WERI-Rb-1 (cell line): ENCODE measurements at regions not wholly inside any gene's neighbourhood (a gene's known extent, or its start where the extent isn't known, plus 50 kb on each side); places are given as distances from the start of the nearest gene placed in this dataset.

ENCODE experiments used
- DNase-seq: peaks from one replicate; pipeline ENCODE4 v3.0.0-alpha.2; 2020
- H3K27ac ChIP-seq: fragments of 250-450 bp; sonication (Bioruptor Pico); 2 replicates; pipeline ENCODE4 v1.5.1; 2020; ENCODE audit warnings: mild to moderate bottlenecking, moderate library complexity
- H3K27me3 ChIP-seq: fragments of 250-450 bp; sonication (Bioruptor Pico); 2 replicates; pipeline ENCODE4 v1.5.1; 2021; ENCODE audit warnings: mild to moderate bottlenecking, low read depth, moderate library complexity; ENCODE audit not compliant: insufficient read depth, severe bottlenecking
- H3K36me3 ChIP-seq: fragments of 250-450 bp; sonication (Bioruptor Pico); 2 replicates; pipeline ENCODE4 v1.5.1; 2020; ENCODE audit warnings: mild to moderate bottlenecking, moderate library complexity
- H3K4me3 ChIP-seq: 2 replicates; pipeline ENCODE4 v1.5.1; 2011; ENCODE audit warnings: low read depth, mild to moderate bottlenecking, control low read depth, low read length
- H3K9me3 ChIP-seq: fragments of 250-450 bp; sonication (Bioruptor Pico); 2 replicates; pipeline ENCODE4 v1.5.1; 2021; ENCODE audit warnings: mild to moderate bottlenecking, moderate library complexity; ENCODE audit not compliant: severe bottlenecking
- CTCF ChIP-seq: IDR thresholded peaks from 2 replicates; pipeline ENCODE4 v1.5.1; 2011; ENCODE audit warnings: low read depth, mild to moderate bottlenecking, control low read depth, inconsistent platforms, low read length

DNA sequence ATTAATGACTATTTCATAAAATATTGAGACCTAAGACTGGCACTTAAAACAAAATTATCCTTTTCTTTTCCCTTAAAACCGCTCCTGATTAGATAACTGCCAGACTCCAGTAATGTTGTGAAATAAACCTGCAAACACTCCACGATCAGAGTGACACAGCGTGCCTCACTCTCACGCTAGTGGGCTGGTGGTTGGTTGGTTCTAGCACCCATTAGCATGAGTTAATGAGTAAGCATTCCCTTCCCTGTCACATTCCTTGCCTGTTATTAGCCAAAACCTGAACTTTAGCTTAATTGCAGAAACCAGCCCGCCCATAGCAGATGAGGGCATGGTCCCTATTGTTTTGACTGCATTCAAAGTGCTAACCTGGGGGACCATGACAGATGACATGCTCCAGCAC is 193.4 kb downstream of the CD83 start:
- no peaks in the 10 kb centered on the region for H3K27me3 ChIP-seq
- no peaks in the 10 kb centered on the region for H3K36me3 ChIP-seq
- no peaks in the 10 kb centered on the region for H3K9me3 ChIP-seq
- DNase-seq = no peak
- no peak for TF ChIP-seq CTCF
- no peak overlapping the region for H3K27ac ChIP-seq
- H3K4me3 ChIP-seq = no peak overlapping the region

GRCh38 chr6:14312587-14312986 is 195.0 kb downstream of the CD83 start:
- Histone ChIP-seq H3K9me3 (no peaks in the 10 kb centered on the region), H3K27me3 (no peaks in the 10 kb centered on the region), H3K4me3 (no peak overlapping the region), H3K36me3 (no peaks in the 10 kb centered on the region), H3K27ac (no peak overlapping the region)
- DNase-seq = no peak
- no peak for TF ChIP-seq CTCF

GRCh38 chr6:14313248-14313647 is 195.7 kb downstream of the CD83 start:
- no peak overlapping the region for H3K27ac ChIP-seq
- TF ChIP-seq CTCF = no peak
- DNase-seq = no peak
- no peaks in the 10 kb centered on the region for H3K36me3 ChIP-seq
- H3K4me3 ChIP-seq = no peak overlapping the region
- no peaks in the 10 kb centered on the region for H3K27me3 ChIP-seq
- no peaks in the 10 kb centered on the region for H3K9me3 ChIP-seq

- no peak for DNase-seq
- H3K27me3 ChIP-seq = no peaks in the 10 kb centered on the region
- no peak overlapping the region for H3K27ac ChIP-seq
- no peak for TF ChIP-seq CTCF
- no peaks in the 10 kb centered on the region for H3K36me3 ChIP-seq
- no peak overlapping the region for H3K4me3 ChIP-seq
- H3K9me3 ChIP-seq = no peaks in the 10 kb centered on the region
Measured at GRCh38 chr6:14315353-14315752, 197.8 kb downstream of the CD83 start.

DNA sequence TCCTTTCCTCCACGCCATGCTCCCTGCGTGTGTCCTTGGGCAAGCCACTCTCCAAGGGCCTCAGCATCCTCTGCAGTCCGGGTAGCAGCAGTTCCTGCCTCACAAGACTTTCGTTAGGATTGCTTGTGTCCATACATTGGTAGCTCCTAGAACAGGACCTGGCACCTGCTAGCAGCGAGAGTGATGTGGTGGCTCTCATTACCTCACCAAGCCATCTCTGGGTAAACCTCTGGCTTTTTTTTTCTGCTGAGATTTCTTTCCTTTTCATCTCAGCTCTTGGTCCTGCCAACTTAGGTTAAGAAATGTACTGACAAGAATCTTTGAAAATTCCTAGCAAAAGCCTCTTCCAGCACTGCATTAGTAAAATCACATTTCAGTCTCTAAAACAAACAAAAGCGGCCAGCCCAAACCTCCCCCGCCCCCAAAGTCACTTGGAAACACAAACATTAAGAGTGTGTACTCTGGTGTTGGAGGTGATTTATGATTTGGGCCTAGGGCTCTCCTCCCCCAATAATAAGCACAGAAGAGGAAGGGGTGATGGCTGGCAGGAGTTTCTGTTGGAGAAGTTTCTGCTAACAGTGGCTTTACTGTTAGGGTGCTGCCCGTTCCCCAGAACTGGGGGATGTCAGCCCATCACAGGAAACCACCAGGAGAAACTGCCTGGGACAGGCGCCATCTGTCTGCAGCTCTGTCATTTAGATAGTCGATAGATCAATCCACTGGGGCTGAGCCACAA is 199.2 kb downstream of the CD83 start:
- Histone ChIP-seq H3K4me3 (no peak overlapping the region), H3K36me3 (no peaks in the 10 kb centered on the region), H3K27ac (no peak overlapping the region), H3K27me3 (no peaks in the 10 kb centered on the region), H3K9me3 (no peaks in the 10 kb centered on the region)
- DNase-seq = peak; percentile 44
- peak; percentile 53; the same call in 1 of the 2 replicates for TF ChIP-seq CTCF
